ENCODE measurements at regions not wholly inside any gene's neighbourhood (a gene's known extent, or its start where the extent isn't known, plus 50 kb on each side); places are given as distances from the start of the nearest gene placed in this dataset.

GRCh38 chr20:11411765-11412164 lies 505.9 kb upstream of the BTBD3 start:
- no peak for DNase-seq (ENCODE audit: low spot score)
- no peak for TF ChIP-seq CTCF (IDR thresholded peaks at IDR 0.05)
- ATAC-seq (ENCODE audit: low FRiP score): no peak

GRCh38 chr20:11426948-11427347 lies 490.7 kb upstream of the BTBD3 start:
- ATAC-seq (ENCODE audit: low FRiP score) (no peak), DNase-seq (ENCODE audit: low spot score) (no peak)
- no peak for TF ChIP-seq CTCF (IDR thresholded peaks at IDR 0.05)

- TF ChIP-seq CTCF (IDR thresholded peaks at IDR 0.05): no peak
- DNase-seq (ENCODE audit: low spot score): no peak
- no peak for ATAC-seq (ENCODE audit: low FRiP score)
Observed at GRCh38 chr20:11429168-11429567, 488.5 kb upstream of the BTBD3 start.

- DNase-seq (ENCODE audit: low spot score) (no peak), ATAC-seq (ENCODE audit: low FRiP score) (no peak)
- TF ChIP-seq CTCF (IDR thresholded peaks at IDR 0.05): no peak
Observed at GRCh38 chr20:11429889-11430519, 487.7 kb upstream of the BTBD3 start.

GRCh38 chr20:11430652-11431051 lies 487.0 kb upstream of the BTBD3 start:
- ATAC-seq (ENCODE audit: low FRiP score) (no peak), DNase-seq (ENCODE audit: low spot score) (no peak)
- TF ChIP-seq CTCF (IDR thresholded peaks at IDR 0.05): no peak

- no peak for TF ChIP-seq CTCF (IDR thresholded peaks at IDR 0.05)
- DNase-seq (ENCODE audit: low spot score): no peak
- no peak for ATAC-seq (ENCODE audit: low FRiP score)
Observed at GRCh38 chr20:11431621-11432020, 486.1 kb upstream of the BTBD3 start.

- TF ChIP-seq CTCF (IDR thresholded peaks at IDR 0.05): no peak
- no peak for DNase-seq (ENCODE audit: low spot score)
- ATAC-seq (ENCODE audit: low FRiP score): no peak
Observed at GRCh38 chr20:11432407-11432806, 485.3 kb upstream of the BTBD3 start.

Data from omental fat pad (tissue), 3 donors.